ENCODE measurements at regions not wholly inside any gene's neighbourhood (a gene's known extent, or its start where the extent isn't known, plus 50 kb on each side); places are given as distances from the start of the nearest gene placed in this dataset.

- intact Hi-C loops (cut with micrococcal nuclease; ENCODE audit: unreplicated experiment), result no loop called here
- no peaks in the 10 kb centered on the region for H3K9me2 ChIP-seq (ENCODE audit: insufficient read depth)
- no TSS peak for BruUV-seq (replicated peaks)
- H3K27me3 ChIP-seq (ENCODE audit: insufficient read depth, low read depth), result no peaks in the 10 kb centered on the region
- no peak overlapping the region for H3K4me3 ChIP-seq
- H3K36me3 ChIP-seq (ENCODE audit: low read depth), result no peaks in the 10 kb centered on the region
- no peaks in the 10 kb centered on the region for H3F3A ChIP-seq (ENCODE audit: insufficient read depth, low read depth)
- peaks cover 3% of the 10 kb centered on the region; the same call in 1 of the 2 replicates for H4K20me1 ChIP-seq (ENCODE audit: insufficient read depth)
- ChIA-PET CTCF (no interaction called here), POLR2A (ENCODE audit: unreplicated experiment) (no interaction called here)
- no peak overlapping the region for H3K4me2 ChIP-seq
- H3K9me3 ChIP-seq (ENCODE audit: insufficient read depth, low read depth), result no peaks in the 10 kb centered on the region
- no peak for TF ChIP-seq EZH2 (IDR thresholded peaks at IDR 0.05; ENCODE audit: low read depth)
- TF ChIP-seq CTCF (conservative IDR thresholded peaks at IDR 0.05), result no peak
- no peak overlapping the region for H2AFZ ChIP-seq
- no peak for DNase-seq
- H3K4me1 ChIP-seq (replicated peaks; ENCODE audit: insufficient read depth), result no peaks in the 10 kb centered on the region
- no peaks in the 10 kb centered on the region for H3K79me2 ChIP-seq (ENCODE audit: low read depth)
- no peak overlapping the region for H3K27ac ChIP-seq
These were observed 1135.2 kb downstream of the AMY1C start for GRCh38 chr1:104884939-104885338.

GRCh38 chr1:104905322-104905721, 1155.6 kb downstream of the AMY1C start:
- no peak overlapping the region for H3K27ac ChIP-seq
- ChIA-PET POLR2A (ENCODE audit: unreplicated experiment) (no interaction called here), CTCF (no interaction called here)
- H4K20me1 ChIP-seq (ENCODE audit: insufficient read depth), result no peaks in the 10 kb centered on the region
- H3K36me3 ChIP-seq (ENCODE audit: low read depth), result no peaks in the 10 kb centered on the region
- H3K9me2 ChIP-seq (ENCODE audit: insufficient read depth), result no peaks in the 10 kb centered on the region; the same call in 1 of the 2 replicates
- no peak overlapping the region for H2AFZ ChIP-seq
- H3K4me2 ChIP-seq, result no peak overlapping the region
- no peaks in the 10 kb centered on the region for H3F3A ChIP-seq (ENCODE audit: insufficient read depth, low read depth)
- H3K27me3 ChIP-seq (ENCODE audit: insufficient read depth, low read depth), result no peaks in the 10 kb centered on the region
- no peak for DNase-seq
- H3K4me3 ChIP-seq, result no peak overlapping the region
- TF ChIP-seq CTCF (conservative IDR thresholded peaks at IDR 0.05) (no peak), EZH2 (IDR thresholded peaks at IDR 0.05; ENCODE audit: low read depth) (no peak)
- H3K79me2 ChIP-seq (ENCODE audit: low read depth), result no peaks in the 10 kb centered on the region
- intact Hi-C loops (cut with micrococcal nuclease; ENCODE audit: unreplicated experiment), result no loop called here
- H3K9me3 ChIP-seq (ENCODE audit: insufficient read depth, low read depth), result no peaks in the 10 kb centered on the region
- BruUV-seq (replicated peaks), result no TSS peak
- H3K4me1 ChIP-seq (replicated peaks; ENCODE audit: insufficient read depth), result no peaks in the 10 kb centered on the region

- Histone ChIP-seq H3K27ac (no peak overlapping the region), H3K4me1 (replicated peaks; ENCODE audit: insufficient read depth) (no peaks in the 10 kb centered on the region), H3K36me3 (ENCODE audit: low read depth) (no peaks in the 10 kb centered on the region), H3K4me3 (no peak overlapping the region), H2AFZ (no peak overlapping the region), H3K79me2 (ENCODE audit: low read depth) (no peaks in the 10 kb centered on the region), H3K9me2 (ENCODE audit: insufficient read depth) (no peaks in the 10 kb centered on the region; the same call in 1 of the 2 replicates), H3K27me3 (ENCODE audit: insufficient read depth, low read depth) (no peaks in the 10 kb centered on the region), H3F3A (ENCODE audit: insufficient read depth, low read depth) (no peaks in the 10 kb centered on the region), H3K9me3 (ENCODE audit: insufficient read depth, low read depth) (no peaks in the 10 kb centered on the region), H3K4me2 (no peak overlapping the region), H4K20me1 (ENCODE audit: insufficient read depth) (no peaks in the 10 kb centered on the region)
- TF ChIP-seq CTCF (conservative IDR thresholded peaks at IDR 0.05) (no peak), EZH2 (IDR thresholded peaks at IDR 0.05; ENCODE audit: low read depth) (no peak)
- intact Hi-C loops (cut with micrococcal nuclease; ENCODE audit: unreplicated experiment), result no loop called here
- POLR2A ChIA-PET (ENCODE audit: unreplicated experiment), result no interaction called here
- BruUV-seq (replicated peaks), result no TSS peak
- DNase-seq, result no peak
- CTCF ChIA-PET, result no interaction called here
These were observed 1156.4 kb downstream of the AMY1C start for GRCh38 chr1:104906141-104906540.

All from PC-9 (cell line).